B cell (primary cell): ENCODE measurements at regions not wholly inside any gene's neighbourhood (a gene's known extent, or its start where the extent isn't known, plus 50 kb on each side); places are given as distances from the start of the nearest gene placed in this dataset.

Experiments
- ATAC-seq: fragments of 200-7000 bp; cut with Tn5 transposase; one replicate; pipeline ENCODE4 v1.10.0; 2021; ENCODE audit warnings: low read depth, mild to moderate bottlenecking, moderate number of reproducible peaks, moderate library complexity
- CTCF ChIA-PET: fragments of 350-600 bp; sonication (Branson Sonifier 250); formaldehyde crosslinking; loops from one replicate; lab custom pipeline; 2021; ENCODE audit warnings: antibody characterized with exemption, inconsistent platforms; lab: Charles Lee
- POLR2A ChIA-PET: fragments of 350-600 bp; sonication (Branson Sonifier 250); formaldehyde crosslinking; loops from one replicate; lab custom pipeline; 2021; ENCODE audit warnings: antibody characterized with exemption; lab: Charles Lee
- DNase-seq: peaks from one replicate; pipeline ENCODE4 v3.0.0; 2013
- H2AFZ ChIP-seq: 2 replicates; pipeline ENCODE4 v1.6.1; 2012; ENCODE audit warnings: mild to moderate bottlenecking, low read depth, low read length; ENCODE audit not compliant: insufficient read depth, poor library complexity, severe bottlenecking
- H3K27ac ChIP-seq, 2 donors: 1 replicate in 1 of 2; 2 replicates in 1 of 2; pipeline ENCODE4 v1.5.1; 2012 to 2013; ENCODE audit warnings: low read length in 2 of 2, mild to moderate bottlenecking in 2 of 2, moderate library complexity in 1 of 2
- H3K27me3 ChIP-seq, 4 experiments: fragments of 200-600 bp in 1 of 4; sonication (generic) in 1 of 4; replicated peaks in 1 of 4; 1 replicate in 2 of 4; 2 replicates in 2 of 4; pipeline versions ENCODE4 v1.6.1 to v1.7.0; 2013 to 2016; ENCODE audit warnings: low read length in 3 of 4, mild to moderate bottlenecking in 2 of 4, mixed read lengths in 1 of 4, moderate library complexity in 1 of 4; ENCODE audit not compliant: insufficient read depth in 4 of 4, control insufficient read depth in 3 of 4; ENCODE audit errors: control extremely low read depth in 1 of 4
- H3K36me3 ChIP-seq, 2 experiments: replicated peaks in 1 of 2; 1 replicate in 1 of 2; 2 replicates in 1 of 2; pipeline versions ENCODE4 v1.6.1 to v1.7.1; 2013; ENCODE audit warnings: low read length in 1 of 2; ENCODE audit not compliant: insufficient read depth in 2 of 2, control insufficient read depth in 1 of 2; ENCODE audit errors: control extremely low read depth in 1 of 2, extremely low read depth in 1 of 2
- H3K4me1 ChIP-seq, 2 donors: fragments of 200-600 bp in 1 of 2; sonication (generic) in 1 of 2; 1 replicate in 1 of 2; 2 replicates in 1 of 2; pipeline versions ENCODE4 v1.5.1 to v1.6.1; 2013 to 2017; ENCODE audit warnings: low read length in 2 of 2; ENCODE audit not compliant: control insufficient read depth in 2 of 2, insufficient read depth in 2 of 2
- H3K4me2 ChIP-seq: replicated peaks from 2 replicates; pipeline ENCODE3; 2012; ENCODE audit warnings: mild to moderate bottlenecking, low read depth, low read length; ENCODE audit not compliant: poor library complexity, severe bottlenecking
- H3K4me3 ChIP-seq, 5 experiments: fragments of 200-600 bp in 1 of 5; sonication (generic) in 1 of 5; 1 replicate in 3 of 5; 2 replicates in 2 of 5; pipeline versions ENCODE4 v1.5.1 to v1.7.0; 2011 to 2016; ENCODE audit warnings: low read length in 4 of 5, mild to moderate bottlenecking in 4 of 5, low read depth in 2 of 5, control low read depth in 1 of 5, moderate library complexity in 1 of 5; ENCODE audit not compliant: insufficient read depth in 1 of 5; ENCODE audit errors: control extremely low read depth in 1 of 5, extremely low read depth in 1 of 5
- H3K79me2 ChIP-seq: fragments of 200-600 bp; sonication (generic); one replicate; pipeline ENCODE4 v1.6.0; 2016; ENCODE audit warnings: low read length; ENCODE audit not compliant: control insufficient read depth, insufficient read depth
- H3K9ac ChIP-seq: fragments of 200-600 bp; sonication (generic); 2 replicates; pipeline ENCODE4 v1.6.1; 2017; ENCODE audit warnings: mild to moderate bottlenecking, low read length, moderate library complexity
- H3K9me3 ChIP-seq, 3 donors: one replicate each; pipeline versions ENCODE4 v1.6.1 to v1.7.1; 2013; ENCODE audit warnings: low read length in 2 of 3; ENCODE audit not compliant: control insufficient read depth in 2 of 3, insufficient read depth in 1 of 3; ENCODE audit errors: control extremely low read depth in 1 of 3
- H4K20me1 ChIP-seq: 2 replicates; pipeline ENCODE4 v1.6.0; 2012; ENCODE audit warnings: mild to moderate bottlenecking, low read length; ENCODE audit not compliant: insufficient read depth, control insufficient read depth, poor library complexity, severe bottlenecking
- H3K27ac Mint-ChIP-seq: one replicate; pipeline ENCODE4 v1.8.0; 2021; ENCODE audit warnings: mixed read lengths
- H3K27me3 Mint-ChIP-seq: one replicate; pipeline ENCODE4 v1.8.0; 2021; ENCODE audit warnings: mixed read lengths
- H3K4me1 Mint-ChIP-seq: one replicate; pipeline ENCODE4 v1.8.0; 2021; ENCODE audit warnings: mixed read lengths
- H3K4me3 Mint-ChIP-seq: one replicate; pipeline ENCODE4 v1.8.0; 2021; ENCODE audit warnings: mixed read lengths
- H3K9me3 Mint-ChIP-seq: one replicate; pipeline ENCODE4 v1.8.0; 2022; ENCODE audit warnings: mixed read lengths; ENCODE audit not compliant: insufficient read depth
- EZH2 ChIP-seq: IDR thresholded peaks from 2 replicates; pipeline ENCODE4 v1.6.1; 2012; ENCODE audit warnings: borderline replicate concordance, low read depth, mild to moderate bottlenecking, moderate library complexity, low read length; ENCODE audit not compliant: insufficient read depth, poor library complexity, severe bottlenecking
- WGBS: methylation state at CpG from one replicate; pipeline ENCODE4 v1.1.5; 2013; ENCODE audit warnings: missing lambda C conversion rate; ENCODE audit not compliant: insufficient coverage; 5-methylcytosine and 5-hydroxymethylcytosine counted together
- intact Hi-C: fragments of 100-400 bp; cut with micrococcal nuclease; formaldehyde crosslinking; loops from one replicate; pipeline ENCODE4 v1.10.0; 2022
- TF ChIP-seq, protein P1 (sequence below): fragments of 200-600 bp; IDR thresholded peaks from one replicate; pipeline ENCODE4 v1.8.0; 2022; ENCODE audit warnings: antibody characterized with exemption, mild to moderate bottlenecking

DNA sequence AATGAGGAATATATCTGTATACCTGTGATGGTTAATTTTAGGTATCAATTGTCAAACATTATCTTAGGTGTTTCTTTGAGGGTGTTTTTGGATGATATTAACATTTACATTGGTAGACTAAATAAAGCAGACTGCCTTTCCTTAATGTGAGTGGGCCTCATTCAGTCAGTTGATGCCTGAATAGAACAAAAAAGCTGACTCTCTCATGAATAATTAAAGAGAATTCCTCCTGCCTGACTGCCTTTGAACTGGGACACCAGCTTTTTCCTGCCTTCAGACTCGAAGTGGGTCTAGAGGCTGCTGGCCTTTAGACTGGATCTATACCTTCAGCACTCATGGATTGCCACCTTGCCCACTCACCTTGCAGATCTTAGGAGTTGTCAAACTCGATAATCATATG is 117.9 kb upstream of the TMEM168 start:
- no peak overlapping the region for H3K4me2 ChIP-seq
- ChIA-PET POLR2A (no interaction called here), CTCF (interaction anchor here (0.6 to 2.8 kb wide), 3 partner anchors 9 to 185 kb away, joined by 3 to 11 read pairs (median 3); no protein-coding TSS in a partner anchor)
- H3K27ac Mint-ChIP-seq: no peak overlapping the region
- H3K79me2 ChIP-seq: peaks cover 2% of the 10 kb centered on the region
- H3K27ac ChIP-seq: no peak overlapping the region
- H4K20me1 ChIP-seq: peaks cover under 1% of the 10 kb centered on the region
- no peaks in the 10 kb centered on the region for H3K27me3 Mint-ChIP-seq
- no peak overlapping the region for H3K4me3 ChIP-seq
- peaks cover 12% of the 10 kb centered on the region for H3K9me3 Mint-ChIP-seq
- intact Hi-C loops: no loop called here
- no peaks in the 10 kb centered on the region for H3K27me3 ChIP-seq
- H3K36me3 ChIP-seq: peaks cover 8 to 15% of the 10 kb centered on the region in 2 experiments
- H3K4me3 Mint-ChIP-seq: no peak overlapping the region
- no peak overlapping the region for H2AFZ ChIP-seq
- ATAC-seq (no peak), DNase-seq (no peak)
- H3K4me1 ChIP-seq: no peaks in the 10 kb centered on the region
- H3K9ac ChIP-seq: no peak overlapping the region
- H3K4me1 Mint-ChIP-seq: peaks cover 2% of the 10 kb centered on the region
- peaks cover 3 to 6% (median 5%) of the 10 kb centered on the region in 3 donors for H3K9me3 ChIP-seq
- 100% methylated on average over 2 of the region's 2 CpGs for WGBS
- TF ChIP-seq, protein P1, sequence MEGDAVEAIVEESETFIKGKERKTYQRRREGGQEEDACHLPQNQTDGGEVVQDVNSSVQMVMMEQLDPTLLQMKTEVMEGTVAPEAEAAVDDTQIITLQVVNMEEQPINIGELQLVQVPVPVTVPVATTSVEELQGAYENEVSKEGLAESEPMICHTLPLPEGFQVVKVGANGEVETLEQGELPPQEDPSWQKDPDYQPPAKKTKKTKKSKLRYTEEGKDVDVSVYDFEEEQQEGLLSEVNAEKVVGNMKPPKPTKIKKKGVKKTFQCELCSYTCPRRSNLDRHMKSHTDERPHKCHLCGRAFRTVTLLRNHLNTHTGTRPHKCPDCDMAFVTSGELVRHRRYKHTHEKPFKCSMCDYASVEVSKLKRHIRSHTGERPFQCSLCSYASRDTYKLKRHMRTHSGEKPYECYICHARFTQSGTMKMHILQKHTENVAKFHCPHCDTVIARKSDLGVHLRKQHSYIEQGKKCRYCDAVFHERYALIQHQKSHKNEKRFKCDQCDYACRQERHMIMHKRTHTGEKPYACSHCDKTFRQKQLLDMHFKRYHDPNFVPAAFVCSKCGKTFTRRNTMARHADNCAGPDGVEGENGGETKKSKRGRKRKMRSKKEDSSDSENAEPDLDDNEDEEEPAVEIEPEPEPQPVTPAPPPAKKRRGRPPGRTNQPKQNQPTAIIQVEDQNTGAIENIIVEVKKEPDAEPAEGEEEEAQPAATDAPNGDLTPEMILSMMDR: no peak
- TF ChIP-seq EZH2: no peak

DNA sequence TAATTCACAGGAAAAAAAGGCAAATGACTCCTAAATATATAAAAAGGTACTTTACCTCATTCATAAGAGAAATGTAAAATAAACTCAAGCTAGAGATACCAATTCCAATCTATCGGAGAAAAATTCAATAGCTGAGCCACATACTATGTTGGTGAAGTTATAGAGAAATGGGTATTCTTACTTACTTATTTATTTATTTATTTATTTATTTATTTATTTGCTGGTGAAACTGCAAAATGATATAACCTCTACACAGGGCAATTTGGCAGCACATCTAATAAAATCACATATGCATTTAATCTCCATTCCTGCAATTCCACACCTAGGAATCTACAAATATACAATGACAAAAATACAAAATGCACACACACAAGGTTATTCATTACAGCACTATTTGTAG is 117.5 kb upstream of the TMEM168 start:
- Mint-ChIP-seq H3K9me3 (peaks cover 12% of the 10 kb centered on the region), H3K27me3 (no peaks in the 10 kb centered on the region), H3K4me1 (peaks cover 2% of the 10 kb centered on the region), H3K4me3 (no peak overlapping the region), H3K27ac (no peak overlapping the region)
- Histone ChIP-seq H3K9me3 (peaks cover 3 to 6% (median 5%) of the 10 kb centered on the region in 3 donors), H2AFZ (no peak overlapping the region), H4K20me1 (peaks cover 4% of the 10 kb centered on the region), H3K27me3 (no peaks in the 10 kb centered on the region), H3K79me2 (peaks cover 4% of the 10 kb centered on the region), H3K4me1 (no peaks in the 10 kb centered on the region), H3K9ac (no peak overlapping the region), H3K4me3 (no peak overlapping the region), H3K4me2 (no peak overlapping the region), H3K36me3 (peaks cover 8 to 11% of the 10 kb centered on the region in 2 experiments), H3K27ac (no peak overlapping the region)
- intact Hi-C loops: no loop called here
- ATAC-seq (no peak), DNase-seq (no peak)
- CTCF ChIA-PET: interaction anchor here (1.2 to 2.8 kb wide), 2 partner anchors 9 to 11 kb away, joined by 3 to 11 read pairs; no protein-coding TSS in a partner anchor
- WGBS: no CpG with 5 or more reads among the region's 1 CpG
- no peak for TF ChIP-seq EZH2
- TF ChIP-seq, protein P1: no peak
- POLR2A ChIA-PET: no interaction called here
